A673 (cell line): ENCODE measurements at regions not wholly inside any gene's neighbourhood (a gene's known extent, or its start where the extent isn't known, plus 50 kb on each side); places are given as distances from the start of the nearest gene placed in this dataset.

ENCODE experiments used
- CTCF ChIP-seq: fragments of 300-800, 200-600 bp; sonication (generic); conservative IDR thresholded peaks from 2 replicates; pipeline ENCODE4 v1.5.1; 2017; ENCODE audit warnings: low read depth, mild to moderate bottlenecking, antibody characterized with exemption, low read length, moderate library complexity, mixed read lengths
- EZH2 ChIP-seq: fragments of 200-600 bp; sonication (generic); IDR thresholded peaks from 2 replicates; pipeline ENCODE4 v1.6.1; 2017; ENCODE audit warnings: borderline replicate concordance, low read depth, mild to moderate bottlenecking, mixed read lengths, antibody characterized with exemption, low read length; ENCODE audit not compliant: poor library complexity, severe bottlenecking

GRCh38 chr9:71524516-71524915, 243.8 kb downstream of the CEMIP2 start:
- TF ChIP-seq CTCF (no peak), EZH2 (no peak)
